ENCODE measurements at regions not wholly inside any gene's neighbourhood (a gene's known extent, or its start where the extent isn't known, plus 50 kb on each side); places are given as distances from the start of the nearest gene placed in this dataset.

DNA sequence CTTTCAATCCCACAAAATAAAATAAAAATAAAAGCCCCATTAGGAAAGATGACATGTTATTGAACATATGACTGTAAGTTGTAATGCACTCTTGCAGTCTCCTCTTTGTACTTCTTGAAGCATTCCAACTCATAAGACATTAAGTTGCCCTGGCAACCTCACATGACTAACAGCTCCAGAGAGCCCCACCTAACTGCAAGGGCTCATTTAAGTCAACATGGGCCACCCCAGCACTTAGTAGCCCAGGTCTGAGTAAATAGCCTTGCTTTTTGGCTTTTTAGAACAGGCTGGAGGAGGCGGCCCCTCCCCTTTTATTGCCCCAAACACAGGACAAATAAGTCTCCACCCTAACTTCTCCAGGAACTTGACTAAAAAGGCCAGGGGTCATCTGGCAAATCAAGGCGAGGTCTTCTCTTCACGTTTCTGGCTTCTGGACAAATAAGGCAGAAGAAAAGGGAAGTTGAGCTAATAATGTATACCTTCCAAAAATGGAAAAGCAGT is 135.1 kb downstream of the TMCO5A start:
- Histone ChIP-seq H3K9me3 (no peaks in the 10 kb centered on the region), H3K36me3 (no peaks in the 10 kb centered on the region), H3K27ac (replicated peaks in 1 of 4) (peak overlapping the region; percentile 30 to 60 (median 51)), H3K4me3 (peak overlapping the region; percentile 12 to 33 (median 22)), H3K4me1 (peaks cover 22 to 42% (median 40%) of the 10 kb centered on the region in 4 donors), H3K27me3 (no peaks in the 10 kb centered on the region)
- TF ChIP-seq POLR2A (IDR thresholded peaks at IDR 0.05; ENCODE audit: low read depth): no peak
- TF ChIP-seq EP300 (IDR thresholded peaks at IDR 0.05): no peak
- no peak for TF ChIP-seq CTCF (IDR thresholded peaks at IDR 0.05)
- TF ChIP-seq POLR2AphosphoS5 (IDR thresholded peaks at IDR 0.05): no peak
- 58% methylated on average over 3 of the region's 3 CpGs for WGBS
- no peak for DNase-seq (ENCODE audit: extremely low spot score)
- intact Hi-C loops (cut with DNase I): loop anchor here (5.0 kb wide), 1 partner anchor 63 kb away; no protein-coding TSS in a partner anchor

DNA sequence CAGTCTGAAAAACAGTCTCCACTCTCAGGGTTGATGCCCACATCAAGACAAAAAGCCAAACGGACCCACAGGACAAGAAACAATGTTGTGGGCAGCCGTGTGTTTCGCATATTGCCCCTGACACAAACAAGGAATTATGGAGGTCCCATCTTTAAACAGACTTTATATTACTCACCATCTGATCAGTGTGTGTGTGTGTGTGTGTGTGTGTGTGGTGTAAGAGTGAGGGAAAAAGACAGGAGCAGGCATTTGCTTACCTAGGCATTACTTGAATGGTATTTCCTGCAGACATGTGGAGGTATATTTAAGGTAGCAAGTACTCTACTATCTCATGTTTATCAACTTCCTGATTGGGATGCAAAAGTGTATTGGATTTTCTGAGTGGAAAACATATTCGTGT is 136.3 kb downstream of the TMCO5A start:
- Histone ChIP-seq H3K27me3 (no peaks in the 10 kb centered on the region), H3K4me1 (peaks cover 22 to 42% (median 40%) of the 10 kb centered on the region in 4 donors), H3K4me3 (no peak overlapping the region), H3K36me3 (no peaks in the 10 kb centered on the region), H3K27ac (replicated peaks in 1 of 4) (no peak overlapping the region), H3K9me3 (no peaks in the 10 kb centered on the region)
- 99% methylated on average over 4 of the region's 4 CpGs for WGBS
- no peak for TF ChIP-seq EP300 (IDR thresholded peaks at IDR 0.05)
- no peak for TF ChIP-seq POLR2A (IDR thresholded peaks at IDR 0.05; ENCODE audit: low read depth)
- no peak for TF ChIP-seq POLR2AphosphoS5 (IDR thresholded peaks at IDR 0.05)
- TF ChIP-seq CTCF (IDR thresholded peaks at IDR 0.05): no peak
- intact Hi-C loops (cut with DNase I): loop anchor here (5.0 kb wide), 1 partner anchor 62 kb away; no protein-coding TSS in a partner anchor
- DNase-seq (ENCODE audit: extremely low spot score): no peak

- Histone ChIP-seq H3K4me3 (no peak overlapping the region), H3K4me1 (peaks cover 22 to 42% (median 40%) of the 10 kb centered on the region in 4 donors), H3K27me3 (no peaks in the 10 kb centered on the region), H3K9me3 (no peaks in the 10 kb centered on the region), H3K27ac (replicated peaks in 1 of 4) (peak overlapping the region in 3 of 4 donors; percentile 83 to 87 (median 86)), H3K36me3 (no peaks in the 10 kb centered on the region)
- no peak for TF ChIP-seq POLR2AphosphoS5 (IDR thresholded peaks at IDR 0.05)
- TF ChIP-seq CTCF (IDR thresholded peaks at IDR 0.05): no peak
- TF ChIP-seq EP300 (IDR thresholded peaks at IDR 0.05): no peak
- no peak for TF ChIP-seq POLR2A (IDR thresholded peaks at IDR 0.05; ENCODE audit: low read depth)
- DNase-seq (ENCODE audit: extremely low spot score): no peak
- intact Hi-C loops (cut with DNase I): loop anchor here (5.0 kb wide), 1 partner anchor 61 kb away; no protein-coding TSS in a partner anchor
- 96% methylated on average over 11 of the region's 11 CpGs for whole genome bisulfite sequencing
Measured at GRCh38 chr15:38071211-38071972, 137.0 kb downstream of the TMCO5A start.

- no peaks in the 10 kb centered on the region for H3K27me3 ChIP-seq
- TF ChIP-seq POLR2A (IDR thresholded peaks at IDR 0.05; ENCODE audit: low read depth) (no peak), CTCF (IDR thresholded peaks at IDR 0.05) (no peak), POLR2AphosphoS5 (IDR thresholded peaks at IDR 0.05) (no peak), EP300 (IDR thresholded peaks at IDR 0.05) (no peak)
- no peaks in the 10 kb centered on the region for H3K9me3 ChIP-seq
- H3K4me1 ChIP-seq: peaks cover 22 to 42% (median 40%) of the 10 kb centered on the region in 4 donors
- peak overlapping the region; percentile 80 to 87 (median 84) for H3K27ac ChIP-seq (replicated peaks in 1 of 4)
- peak overlapping the region; percentile 58 to 70 (median 64) for H3K4me3 ChIP-seq
- WGBS: 54% methylated on average over 6 of the region's 6 CpGs
- intact Hi-C loops (cut with DNase I): loop anchor here (2.0 to 5.0 kb wide), 2 partner anchors 60 to 179 kb away; no protein-coding TSS in a partner anchor
- DNase-seq (ENCODE audit: extremely low spot score): no peak
- no peaks in the 10 kb centered on the region for H3K36me3 ChIP-seq
Measured at GRCh38 chr15:38072007-38072347, 137.5 kb downstream of the TMCO5A start.
